Neuron (in vitro differentiated cells): ENCODE measurements at regions not wholly inside any gene's neighbourhood (a gene's known extent, or its start where the extent isn't known, plus 50 kb on each side); places are given as distances from the start of the nearest gene placed in this dataset.

ENCODE experiments used
- H2AFZ ChIP-seq: one replicate; pipeline ENCODE4 v1.6.1; 2013; ENCODE audit warnings: low read depth, mild to moderate bottlenecking, inconsistent platforms, low read length, moderate library complexity
- H3K27me3 ChIP-seq: one replicate; pipeline ENCODE4 v1.6.1; 2013; ENCODE audit warnings: low read length; ENCODE audit not compliant: insufficient read depth
- H3K36me3 ChIP-seq: one replicate; pipeline ENCODE4 v1.6.1; 2013; ENCODE audit warnings: low read length; ENCODE audit not compliant: insufficient read depth
- H3K4me1 ChIP-seq: one replicate; pipeline ENCODE4 v1.6.1; 2013; ENCODE audit warnings: low read length; ENCODE audit not compliant: insufficient read depth
- H3K4me3 ChIP-seq: 2 replicates; pipeline ENCODE4 v1.5.1; 2013; ENCODE audit warnings: mild to moderate bottlenecking, low read length, moderate library complexity
- H3K9me3 ChIP-seq: one replicate; pipeline ENCODE4 v1.6.1; 2013; ENCODE audit warnings: low read length

GRCh38 chr11:77530879-77531278 lies 57.0 kb upstream of the PAK1 start:
- H3K4me1 ChIP-seq = peaks cover 14% of the 10 kb centered on the region
- H2AFZ ChIP-seq = no peak overlapping the region
- no peaks in the 10 kb centered on the region for H3K9me3 ChIP-seq
- H3K36me3 ChIP-seq = no peaks in the 10 kb centered on the region
- no peak overlapping the region for H3K4me3 ChIP-seq
- no peaks in the 10 kb centered on the region for H3K27me3 ChIP-seq

GRCh38 chr11:77529685-77530084 lies 55.8 kb upstream of the PAK1 start:
- H3K27me3 ChIP-seq = no peaks in the 10 kb centered on the region
- no peaks in the 10 kb centered on the region for H3K9me3 ChIP-seq
- no peak overlapping the region for H3K4me3 ChIP-seq
- H3K36me3 ChIP-seq = no peaks in the 10 kb centered on the region
- peaks cover 21% of the 10 kb centered on the region for H3K4me1 ChIP-seq
- peak overlapping the region; percentile 8 for H2AFZ ChIP-seq

- no peak overlapping the region for H3K4me3 ChIP-seq
- peaks cover 21% of the 10 kb centered on the region for H3K4me1 ChIP-seq
- no peak overlapping the region for H2AFZ ChIP-seq
- no peaks in the 10 kb centered on the region for H3K9me3 ChIP-seq
- no peaks in the 10 kb centered on the region for H3K27me3 ChIP-seq
- no peaks in the 10 kb centered on the region for H3K36me3 ChIP-seq
Measured at GRCh38 chr11:77525455-77526091, 51.7 kb upstream of the PAK1 start.

- no peaks in the 10 kb centered on the region for H3K36me3 ChIP-seq
- no peaks in the 10 kb centered on the region for H3K9me3 ChIP-seq
- no peak overlapping the region for H3K4me3 ChIP-seq
- no peak overlapping the region for H2AFZ ChIP-seq
- H3K27me3 ChIP-seq = no peaks in the 10 kb centered on the region
- H3K4me1 ChIP-seq = peaks cover 14% of the 10 kb centered on the region
Measured at GRCh38 chr11:77524539-77524938, 50.6 kb upstream of the PAK1 start.

- Histone ChIP-seq H2AFZ (no peak overlapping the region), H3K4me1 (peaks cover 10% of the 10 kb centered on the region), H3K9me3 (no peaks in the 10 kb centered on the region)
Measured at GRCh38 chr11:77523712-77524111, 49.8 kb upstream of the PAK1 start.

More at GRCh38 chr11:77523712-77524111, 49.8 kb upstream of the PAK1 start:
- H3K36me3 ChIP-seq = no peaks in the 10 kb centered on the region
- H3K27me3 ChIP-seq = no peaks in the 10 kb centered on the region
- no peak overlapping the region for H3K4me3 ChIP-seq
